Cardiac fibroblast (primary cell): ENCODE measurements at regions not wholly inside any gene's neighbourhood (a gene's known extent, or its start where the extent isn't known, plus 50 kb on each side); places are given as distances from the start of the nearest gene placed in this dataset.
A peak's percentile ranks its signal among the peaks of the same experiment; 100 is the strongest.

ENCODE experiments used
- DNase-seq, 2 donors: peaks; one replicate each; pipeline versions ENCODE4 v3.0.0 to v3.0.0-alpha.2; 2010; ENCODE audit warnings: low read depth in 2 of 2
- H3K4me3 ChIP-seq, 2 donors: replicated peaks in 1 of 2; 1 replicate in 1 of 2; 2 replicates in 1 of 2; pipeline ENCODE4 v1.5.1; 2011; ENCODE audit warnings: low read depth in 2 of 2, low read length in 2 of 2, mild to moderate bottlenecking in 2 of 2, moderate library complexity in 1 of 2
- CTCF ChIP-seq: IDR thresholded peaks from one replicate; pipeline ENCODE4 v1.5.1; 2011; ENCODE audit warnings: low read depth, mild to moderate bottlenecking, low read length, inconsistent platforms

GRCh38 chr14:104450811-104451401 is 128.7 kb upstream of the C14orf180 start:
- no peak for TF ChIP-seq CTCF
- DNase-seq: no peak
- no peak overlapping the region for H3K4me3 ChIP-seq

GRCh38 chr14:104451474-104451873 is 128.1 kb upstream of the C14orf180 start:
- no peak for TF ChIP-seq CTCF
- DNase-seq: no peak
- no peak overlapping the region for H3K4me3 ChIP-seq

GRCh38 chr14:104458845-104459244 is 120.7 kb upstream of the C14orf180 start:
- H3K4me3 ChIP-seq: no peak overlapping the region
- no peak for TF ChIP-seq CTCF
- no peak for DNase-seq

- no peak overlapping the region for H3K4me3 ChIP-seq
- DNase-seq: no peak
- no peak for TF ChIP-seq CTCF
Measured at GRCh38 chr14:104460791-104461651, 118.5 kb upstream of the C14orf180 start.

- TF ChIP-seq CTCF: no peak
- DNase-seq: no peak
- no peak overlapping the region for H3K4me3 ChIP-seq
Measured at GRCh38 chr14:104461676-104462449, 117.7 kb upstream of the C14orf180 start.

- TF ChIP-seq CTCF: no peak
- DNase-seq: peak in 1 of 2 donors; percentile 5
- no peak overlapping the region for H3K4me3 ChIP-seq
Measured at GRCh38 chr14:104462651-104463630, 116.6 kb upstream of the C14orf180 start.
